Lung (tissue), 11 donors: ENCODE measurements at regions not wholly inside any gene's neighbourhood (a gene's known extent, or its start where the extent isn't known, plus 50 kb on each side); places are given as distances from the start of the nearest gene placed in this dataset.
A peak's percentile ranks its signal among the peaks of the same experiment; 100 is the strongest.

Experiments
- ATAC-seq: fragments of 200-7000 bp; cut with Tn5 transposase; one replicate; pipeline ENCODE4 v1.9.1; 2020; ENCODE audit warnings: moderate number of reproducible peaks; ENCODE audit not compliant: insufficient read depth, low FRiP score
- DNase-seq, 3 donors: peaks; one replicate each; pipeline ENCODE4 v3.0.0-alpha.2; 2013 to 2017
- H3K27ac ChIP-seq, 2 donors: one replicate each; pipeline ENCODE4 v1.5.1; 2013; ENCODE audit warnings: mild to moderate bottlenecking in 2 of 2, moderate library complexity in 2 of 2, control low read depth in 1 of 2, inconsistent platforms in 1 of 2, low read depth in 1 of 2, low read length in 1 of 2
- H3K27me3 ChIP-seq, 3 donors: one replicate each; pipeline ENCODE4 v1.5.1; 2013; ENCODE audit warnings: low read length in 2 of 3; ENCODE audit not compliant: control insufficient read depth in 3 of 3, insufficient read depth in 3 of 3
- H3K36me3 ChIP-seq, 4 donors: one replicate each; pipeline ENCODE4 v1.5.1; 2013; ENCODE audit warnings: low read length in 4 of 4, mild to moderate bottlenecking in 1 of 4, moderate library complexity in 1 of 4; ENCODE audit not compliant: control insufficient read depth in 4 of 4, insufficient read depth in 4 of 4
- H3K4me1 ChIP-seq, 5 donors: one replicate each; pipeline ENCODE4 v1.5.1; 2013; ENCODE audit warnings: low read length in 5 of 5, mild to moderate bottlenecking in 2 of 5, moderate library complexity in 1 of 5; ENCODE audit not compliant: control insufficient read depth in 5 of 5, insufficient read depth in 5 of 5
- H3K4me3 ChIP-seq: one replicate; pipeline ENCODE4 v1.5.1; 2013; ENCODE audit warnings: mild to moderate bottlenecking, control low read depth, moderate library complexity
- H3K9ac ChIP-seq, 2 donors: one replicate each; pipeline ENCODE4 v1.5.1; 2013; ENCODE audit warnings: low read length in 2 of 2, control low read depth in 1 of 2; ENCODE audit not compliant: insufficient read depth in 1 of 2
- H3K9me3 ChIP-seq, 4 donors: one replicate each; pipeline ENCODE4 v1.5.1; 2013; ENCODE audit warnings: low read length in 3 of 4, mild to moderate bottlenecking in 1 of 4, moderate library complexity in 1 of 4; ENCODE audit not compliant: control insufficient read depth in 4 of 4, insufficient read depth in 3 of 4
- WGBS, 2 donors: extraction: QIAGEN DNeasy Blood & Tissue Kit; methylation state at CpG; one replicate each; pipeline ENCODE4 v1.1.7; 2013; 5-methylcytosine and 5-hydroxymethylcytosine counted together
- TF ChIP-seq, protein P1 (sequence below): IDR thresholded peaks from 2 replicates; pipeline ENCODE4 v1.5.1; 2012; ENCODE audit warnings: mild to moderate bottlenecking; ENCODE audit errors: control extremely low read depth, extremely low read depth
- donor health status: control.
- donor health status: control.
- donor health status: Bipolar disorder and iron deficiency.
- donor health status: healthy.
- donor health status: DM: yes; HTN: yes; CAD: no.

GRCh38 chr1:90346757-90347156, 351.8 kb downstream of the ZNF326 start:
- WGBS, 2 donors = 81 to 94% methylated on average over 2 of the region's 2 CpGs
- TF ChIP-seq, protein P1, sequence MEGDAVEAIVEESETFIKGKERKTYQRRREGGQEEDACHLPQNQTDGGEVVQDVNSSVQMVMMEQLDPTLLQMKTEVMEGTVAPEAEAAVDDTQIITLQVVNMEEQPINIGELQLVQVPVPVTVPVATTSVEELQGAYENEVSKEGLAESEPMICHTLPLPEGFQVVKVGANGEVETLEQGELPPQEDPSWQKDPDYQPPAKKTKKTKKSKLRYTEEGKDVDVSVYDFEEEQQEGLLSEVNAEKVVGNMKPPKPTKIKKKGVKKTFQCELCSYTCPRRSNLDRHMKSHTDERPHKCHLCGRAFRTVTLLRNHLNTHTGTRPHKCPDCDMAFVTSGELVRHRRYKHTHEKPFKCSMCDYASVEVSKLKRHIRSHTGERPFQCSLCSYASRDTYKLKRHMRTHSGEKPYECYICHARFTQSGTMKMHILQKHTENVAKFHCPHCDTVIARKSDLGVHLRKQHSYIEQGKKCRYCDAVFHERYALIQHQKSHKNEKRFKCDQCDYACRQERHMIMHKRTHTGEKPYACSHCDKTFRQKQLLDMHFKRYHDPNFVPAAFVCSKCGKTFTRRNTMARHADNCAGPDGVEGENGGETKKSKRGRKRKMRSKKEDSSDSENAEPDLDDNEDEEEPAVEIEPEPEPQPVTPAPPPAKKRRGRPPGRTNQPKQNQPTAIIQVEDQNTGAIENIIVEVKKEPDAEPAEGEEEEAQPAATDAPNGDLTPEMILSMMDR = no peak
- DNase-seq = no peak

DNA sequence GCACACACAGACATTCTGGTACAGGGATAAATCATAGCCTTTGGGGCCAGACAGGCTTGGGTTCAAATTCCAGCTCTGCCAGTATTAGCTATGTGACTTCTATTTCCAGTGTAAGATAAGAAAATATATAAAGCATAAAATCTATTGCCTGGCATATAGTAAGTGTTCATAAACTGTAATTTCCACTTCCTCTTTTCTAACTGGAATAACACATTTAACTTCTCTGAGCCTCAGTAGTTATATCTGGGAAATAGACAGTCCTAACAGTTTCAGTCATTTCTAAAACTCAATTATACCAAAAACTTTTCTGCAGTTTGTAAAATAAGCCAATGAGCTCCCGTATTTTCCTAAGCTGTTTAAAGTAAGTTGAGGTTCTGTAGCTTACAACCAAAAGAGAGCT, 351.4 kb downstream of the ZNF326 start:
- 89 to 92% methylated on average over 1 of the region's 1 CpG for WGBS, 2 donors
- Histone ChIP-seq H3K27ac (no peak overlapping the region), H3K4me1 (peaks cover 0 to 6% (median 0%) of the 10 kb centered on the region in 5 donors), H3K27me3 (no peaks in the 10 kb centered on the region), H3K9ac (no peak overlapping the region), H3K36me3 (no peaks in the 10 kb centered on the region), H3K9me3 (peaks cover 0 to 6% (median 3%) of the 10 kb centered on the region in 4 donors), H3K4me3 (no peak overlapping the region)
- no peak for ATAC-seq
- TF ChIP-seq, protein P1 = no peak
- DNase-seq = no peak

More at GRCh38 chr1:90346757-90347156, 351.8 kb downstream of the ZNF326 start:
- peaks cover 0 to 6% (median 3%) of the 10 kb centered on the region in 4 donors for H3K9me3 ChIP-seq
- H3K4me1 ChIP-seq = peaks cover 0 to 2% (median 0%) of the 10 kb centered on the region in 5 donors
- no peaks in the 10 kb centered on the region for H3K27me3 ChIP-seq
- no peak overlapping the region for H3K9ac ChIP-seq
- no peak for ATAC-seq
- no peak overlapping the region for H3K4me3 ChIP-seq
- no peak overlapping the region for H3K27ac ChIP-seq
- H3K36me3 ChIP-seq = no peaks in the 10 kb centered on the region

DNA sequence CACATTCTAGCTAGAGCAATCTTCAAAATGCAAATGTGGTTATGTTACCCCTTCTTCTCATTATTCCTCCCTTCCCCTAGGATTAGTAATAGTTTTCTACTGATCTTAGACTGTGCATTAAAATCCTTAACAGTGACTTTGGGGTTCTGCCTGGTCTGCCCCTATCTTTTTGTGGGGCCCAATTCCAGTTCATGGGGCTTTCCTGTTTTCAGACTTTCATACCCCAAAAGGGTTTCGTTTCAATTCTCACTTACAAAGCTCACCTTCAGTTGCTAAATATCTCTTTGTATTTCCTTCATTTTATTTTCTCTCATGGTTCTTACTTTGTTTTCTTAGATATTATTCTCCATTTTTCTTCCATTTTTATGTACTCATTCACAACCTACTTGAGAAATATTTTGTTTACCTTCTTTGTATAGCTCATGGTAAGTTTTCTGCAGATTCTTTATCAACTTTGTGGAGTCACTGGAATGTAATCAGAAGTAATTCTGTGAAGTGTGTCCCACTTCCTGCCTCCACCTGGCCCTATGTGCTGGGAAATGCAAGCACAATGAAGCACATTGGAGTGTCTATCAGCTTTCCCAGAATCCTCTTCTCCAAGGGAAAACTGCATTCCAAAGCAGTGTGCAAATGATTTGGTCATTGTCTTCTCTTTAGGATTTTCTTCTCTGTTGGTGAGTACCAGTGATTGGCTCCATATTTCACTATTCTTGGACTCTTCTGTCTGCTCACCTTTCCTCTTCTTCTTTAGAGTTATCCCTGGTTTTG, 350.2 kb downstream of the ZNF326 start:
- H3K36me3 ChIP-seq = no peaks in the 10 kb centered on the region
- H3K4me3 ChIP-seq = no peak overlapping the region
- H3K9me3 ChIP-seq = peaks cover 0 to 6% (median 3%) of the 10 kb centered on the region in 4 donors
- no peak overlapping the region for H3K27ac ChIP-seq
- H3K27me3 ChIP-seq = no peaks in the 10 kb centered on the region
- 76 to 86% methylated on average over 1 of the region's 1 CpG for WGBS, 2 donors
- H3K9ac ChIP-seq = no peak overlapping the region
- TF ChIP-seq, protein P1 = no peak
- DNase-seq (no peak), ATAC-seq (no peak)
- peaks cover 0 to 11% (median 0%) of the 10 kb centered on the region in 5 donors for H3K4me1 ChIP-seq

- no peaks in the 10 kb centered on the region for H3K36me3 ChIP-seq
- H3K27ac ChIP-seq = no peak overlapping the region
- H3K4me3 ChIP-seq = no peak overlapping the region
- H3K9me3 ChIP-seq = peaks cover 0 to 2% (median 0%) of the 10 kb centered on the region in 4 donors
- no peak overlapping the region for H3K9ac ChIP-seq
- no peaks in the 10 kb centered on the region for H3K27me3 ChIP-seq
- DNase-seq (peak in 2 of 3 donors; percentile 43 to 58), ATAC-seq (no peak)
- WGBS, 2 donors = 15 to 38% methylated on average over 1 of the region's 1 CpG
- peaks cover 0 to 11% (median 0%) of the 10 kb centered on the region in 5 donors for H3K4me1 ChIP-seq
- TF ChIP-seq, protein P1 = no peak
Measured at GRCh38 chr1:90341516-90341915, 346.6 kb downstream of the ZNF326 start.
